HS-27A (cell line): ENCODE measurements at regions not wholly inside any gene's neighbourhood (a gene's known extent, or its start where the extent isn't known, plus 50 kb on each side); places are given as distances from the start of the nearest gene placed in this dataset.

Experiments used
- DNase-seq: peaks from one replicate; pipeline ENCODE4 v3.0.0-alpha.2; 2012; ENCODE audit warnings: low read depth, missing footprints

DNA sequence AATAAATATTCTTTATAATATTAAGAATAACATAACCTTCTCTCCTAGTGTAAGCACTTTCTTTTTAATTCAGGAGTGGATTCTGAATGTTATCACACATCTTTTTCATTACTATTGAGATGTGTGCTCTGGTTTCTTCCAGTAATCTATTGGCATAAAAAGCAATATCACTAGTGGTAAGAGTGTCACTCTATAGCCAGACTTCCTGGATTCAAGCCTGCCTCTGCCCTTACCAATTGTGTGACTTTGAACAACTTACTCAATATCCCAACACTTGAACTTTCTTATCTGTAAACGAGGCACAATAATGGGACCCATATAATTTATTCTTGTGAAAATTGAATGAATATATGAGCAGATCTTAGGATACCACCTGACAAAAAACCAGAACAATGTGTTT is 71.0 kb downstream of the SEM1 start:
- no peak for DNase-seq

GRCh38 chr7:96637522-96637921 is 72.1 kb downstream of the SEM1 start:
- DNase-seq, result no peak

GRCh38 chr7:96636979-96637378 is 72.7 kb downstream of the SEM1 start:
- no peak for DNase-seq

DNA sequence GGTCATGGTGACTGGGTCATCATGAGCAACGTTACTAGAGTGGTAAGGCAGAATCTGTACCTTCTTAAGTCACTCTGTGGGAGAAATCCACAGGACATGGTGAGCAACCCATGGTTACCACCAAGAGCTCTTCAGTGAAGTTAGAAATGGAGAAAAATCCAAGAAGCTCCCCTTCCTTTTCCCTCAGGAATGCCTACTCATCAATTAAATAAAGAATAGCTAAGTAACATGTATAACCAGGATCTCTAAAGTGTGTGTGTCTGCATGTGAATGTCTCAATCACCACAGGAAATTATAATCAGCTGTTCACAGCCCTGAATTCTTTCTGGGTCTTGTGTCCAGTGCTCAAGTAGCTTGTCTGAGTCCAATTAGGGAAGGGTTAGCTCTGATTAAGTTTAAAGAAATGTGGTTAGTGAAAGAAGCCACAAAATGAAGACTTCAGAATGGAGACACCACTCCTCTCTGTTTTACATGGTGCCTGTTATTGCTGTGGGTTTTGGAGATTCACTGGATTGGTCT is 73.2 kb downstream of the SEM1 start:
- DNase-seq, result no peak

DNA sequence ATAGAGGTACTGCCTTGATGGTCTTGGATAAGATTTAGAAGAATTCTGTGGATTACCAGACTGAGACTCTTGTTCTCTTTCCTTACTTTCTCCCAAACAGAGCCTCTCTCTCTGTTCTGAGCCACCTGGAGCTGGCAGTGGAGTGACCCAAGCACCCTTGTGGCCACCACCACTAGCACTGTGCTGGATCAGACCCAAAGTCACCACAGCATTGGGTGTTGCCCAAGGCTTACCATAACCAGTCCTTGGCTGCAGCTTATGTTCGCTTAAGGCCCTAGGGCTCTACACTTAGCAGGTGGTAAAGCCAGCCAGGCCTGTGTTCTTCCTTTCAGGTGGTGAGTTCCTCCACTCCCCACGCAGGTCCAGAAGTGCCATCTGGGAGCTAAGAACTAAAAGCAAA is 79.8 kb downstream of the SEM1 start:
- DNase-seq, result no peak

DNA sequence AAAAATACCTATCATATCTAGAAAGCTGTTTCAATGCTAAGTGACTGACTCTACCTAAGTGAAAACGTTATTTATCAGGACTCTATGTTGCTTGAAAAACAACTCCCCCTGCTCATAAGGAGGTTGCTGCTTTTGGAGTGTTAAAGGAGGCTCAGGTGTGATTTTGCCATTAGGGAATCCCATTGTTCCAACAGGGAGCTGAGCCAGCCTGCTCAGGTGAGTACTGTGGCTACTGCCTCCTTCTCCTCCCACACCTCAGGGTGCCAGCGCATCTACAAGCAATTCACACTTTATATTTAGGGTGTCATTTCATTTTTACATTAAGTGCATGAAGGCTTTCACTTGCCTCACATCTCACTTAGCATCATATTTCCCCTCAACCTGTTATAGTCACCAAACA is 84.7 kb downstream of the SEM1 start:
- no peak for DNase-seq

DNA sequence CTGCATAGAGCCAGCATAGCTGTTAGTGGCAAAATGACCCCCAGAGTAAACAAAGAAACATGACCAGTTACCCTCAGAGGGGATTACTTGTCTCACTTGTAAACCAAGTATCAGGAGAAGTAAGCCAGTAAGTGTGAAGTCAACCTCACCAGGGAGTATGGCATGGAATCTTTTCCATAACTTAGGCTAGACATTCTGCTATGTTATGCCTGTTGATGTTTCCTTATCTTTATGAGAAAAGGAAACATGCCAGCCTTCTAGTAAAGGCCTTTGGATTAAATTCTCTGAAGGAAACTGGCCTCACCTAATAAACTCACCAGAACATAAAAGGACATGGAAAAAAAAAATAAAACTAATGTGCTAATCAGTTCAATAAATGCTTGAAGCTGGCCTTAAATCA is 87.7 kb downstream of the SEM1 start:
- DNase-seq, result no peak

GRCh38 chr7:96614154-96614867 is 95.3 kb downstream of the SEM1 start:
- DNase-seq, result no peak

DNA sequence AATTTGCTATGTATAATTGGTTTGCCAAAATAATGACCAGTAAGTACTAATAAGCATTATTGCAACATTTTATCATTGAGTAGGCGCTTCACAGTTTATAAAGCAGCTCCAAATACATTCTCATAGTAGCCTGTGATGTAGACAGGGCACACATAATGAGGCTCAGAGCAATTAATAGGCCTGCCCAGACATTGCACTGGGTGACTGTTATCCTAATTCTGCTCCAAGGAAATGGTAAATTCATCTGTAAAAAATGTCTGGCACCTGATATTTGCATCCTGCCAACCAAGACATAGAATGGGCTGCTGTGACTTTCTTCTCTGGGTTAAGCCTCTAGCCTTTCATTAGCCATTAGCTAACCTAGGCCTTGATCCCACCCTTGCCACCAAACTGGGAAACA is 97.6 kb downstream of the SEM1 start:
- no peak for DNase-seq

GRCh38 chr7:96605045-96605716 is 104.5 kb downstream of the SEM1 start:
- DNase-seq, result no peak

- no peak for DNase-seq
Measured at GRCh38 chr7:96599288-96599936, 110.2 kb downstream of the SEM1 start.

DNA sequence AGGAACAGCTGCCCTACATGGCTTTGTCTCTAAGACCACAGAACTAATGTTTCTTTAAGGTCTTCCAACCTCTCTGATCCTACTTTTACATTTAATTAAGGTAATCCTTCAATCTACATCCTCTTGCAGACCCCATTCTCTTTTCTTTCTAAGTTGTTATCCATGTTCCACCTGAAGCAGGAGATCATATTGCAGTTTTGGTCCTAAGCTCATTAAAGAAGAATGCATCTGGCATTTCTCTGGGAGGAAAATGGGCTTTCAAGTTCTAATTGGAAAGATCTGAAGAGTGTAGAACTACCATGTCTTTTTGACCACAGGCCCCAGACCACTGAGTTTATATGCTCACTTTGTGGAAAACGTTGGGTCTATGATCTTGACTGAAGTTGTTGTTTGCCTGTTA is 111.2 kb downstream of the SEM1 start:
- no peak for DNase-seq

DNA sequence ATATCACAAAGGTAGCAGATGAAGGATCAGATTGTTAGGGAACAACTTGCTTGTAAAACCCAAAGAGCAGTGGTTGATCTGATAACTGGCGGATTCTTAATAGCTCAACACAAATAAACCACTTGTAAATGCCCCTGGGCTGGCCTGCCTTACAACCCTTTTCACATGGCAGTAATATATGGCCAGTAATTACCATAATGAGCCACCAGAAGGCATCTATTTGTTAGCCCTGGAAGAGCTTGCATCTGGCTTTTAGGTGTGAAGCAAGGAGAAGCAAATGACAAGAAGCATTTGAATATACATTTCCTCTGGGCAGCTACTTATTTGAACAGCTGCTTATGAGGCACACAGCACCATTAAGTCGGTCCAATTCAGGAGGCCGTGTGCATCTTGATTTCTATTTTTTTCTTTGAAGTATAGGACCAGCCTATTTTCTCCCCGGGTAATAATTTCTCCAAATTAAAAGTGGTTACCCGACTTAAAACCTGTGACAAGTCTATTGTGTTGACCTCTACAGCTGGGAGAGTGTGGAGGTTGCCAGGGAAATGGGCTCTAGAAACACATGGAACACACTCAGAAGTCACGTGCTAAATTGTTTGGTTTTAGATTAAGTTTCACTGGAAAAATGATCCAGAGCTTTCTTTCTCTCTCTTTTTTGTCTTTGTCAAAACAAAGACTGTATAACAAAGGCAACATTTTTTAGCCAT is 113.4 kb downstream of the SEM1 start:
- DNase-seq, result no peak

DNA sequence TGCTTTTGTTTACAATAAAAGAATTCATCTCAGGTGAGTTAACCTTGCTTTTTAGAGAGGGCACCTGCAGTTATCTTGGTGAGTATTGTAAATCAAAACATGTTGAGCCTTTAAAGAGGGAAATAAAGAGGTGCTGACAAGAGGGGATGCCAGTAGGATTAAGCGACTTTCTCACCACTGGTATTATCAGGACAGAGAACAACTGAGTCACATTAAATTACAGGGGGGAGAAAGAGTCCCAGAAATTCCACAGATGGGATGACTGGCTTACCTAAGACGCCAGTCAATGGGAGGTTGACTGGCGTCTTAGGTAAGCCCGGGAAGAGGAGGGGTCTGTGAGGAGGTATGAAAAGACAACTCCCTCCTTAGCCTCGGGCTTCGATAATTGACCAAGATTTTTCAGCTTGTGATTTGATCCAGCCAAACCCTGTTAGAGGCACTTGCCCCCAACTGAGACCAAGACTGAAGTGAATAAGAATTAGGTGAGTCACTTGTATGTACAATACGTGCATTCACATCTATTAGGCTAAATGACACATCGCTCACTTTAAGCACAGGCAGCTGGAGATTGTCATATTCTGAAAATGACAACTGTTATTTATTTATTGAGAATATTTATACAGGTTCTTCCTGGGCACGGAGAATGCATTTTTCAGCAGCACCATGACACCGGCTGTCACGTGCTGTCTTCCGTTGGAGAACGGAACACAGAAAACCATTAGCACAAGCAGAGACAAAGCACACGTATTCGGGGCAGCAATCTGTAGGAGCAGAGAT is 117.6 kb downstream of the SEM1 start:
- DNase-seq, result no peak

- DNase-seq, result no peak
Measured at GRCh38 chr7:96591159-96591899, 118.3 kb downstream of the SEM1 start.

- DNase-seq, result no peak
Measured at GRCh38 chr7:96589038-96589437, 120.6 kb downstream of the SEM1 start.

DNA sequence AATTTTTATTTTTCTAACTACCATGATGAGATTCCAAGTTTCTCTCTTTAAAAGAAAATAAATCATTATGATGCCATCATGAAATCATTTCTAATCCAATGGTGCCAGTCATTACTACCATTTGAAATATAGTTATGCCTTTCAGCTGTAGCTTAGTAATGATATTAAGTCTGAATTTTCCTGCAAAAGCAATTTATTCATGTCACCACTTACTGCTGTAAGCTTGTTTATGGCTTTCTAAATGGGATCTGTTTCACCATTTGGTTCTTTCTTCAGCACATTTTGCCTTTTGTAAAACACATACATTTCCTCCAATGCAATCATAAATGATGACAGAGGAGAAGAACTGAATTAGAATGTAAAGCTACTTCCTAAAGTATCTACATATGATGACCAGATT is 130.5 kb downstream of the SEM1 start:
- no peak for DNase-seq

GRCh38 chr7:96578606-96579005 is 131.0 kb downstream of the SEM1 start:
- DNase-seq, result no peak

DNA sequence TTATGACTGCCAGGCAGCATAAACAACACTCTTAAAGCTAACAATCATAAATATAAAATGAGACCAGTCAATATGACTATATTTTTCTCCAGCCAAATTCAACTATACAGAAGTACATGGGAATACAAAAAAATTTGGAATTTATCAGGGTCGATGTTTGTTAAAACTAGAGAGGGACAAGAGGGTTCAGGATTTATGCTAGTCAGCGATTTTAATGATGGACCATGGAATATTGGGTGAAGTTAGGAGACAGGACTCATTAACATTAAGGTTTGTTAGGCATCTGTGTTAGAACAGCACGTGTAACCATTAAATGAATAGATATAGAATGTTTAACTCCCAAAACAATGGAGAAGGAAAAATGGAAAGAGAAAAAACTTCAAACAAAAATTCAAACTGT is 146.2 kb downstream of the SEM1 start:
- DNase-seq, result no peak

- no peak for DNase-seq
Measured at GRCh38 chr7:96562966-96563365, 146.7 kb downstream of the SEM1 start.

DNA sequence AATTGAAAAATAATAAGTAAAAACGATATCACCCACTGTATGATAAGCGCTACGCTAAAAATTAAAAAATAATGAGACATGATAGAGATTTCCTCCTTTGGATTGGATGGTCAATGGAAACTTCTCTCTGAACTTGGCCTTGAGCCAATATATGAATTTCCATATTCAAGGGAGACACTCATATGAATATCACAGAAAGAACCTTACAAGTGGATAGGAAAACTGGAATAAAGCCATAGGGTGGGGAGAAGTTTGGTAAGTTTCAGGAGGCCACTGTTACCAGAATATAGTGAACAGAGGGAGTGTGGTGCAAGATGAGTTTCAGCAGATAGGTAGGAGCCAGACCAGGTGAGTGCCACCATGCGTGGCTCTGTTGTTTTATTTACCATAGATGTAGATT is 147.2 kb downstream of the SEM1 start:
- DNase-seq, result no peak
